Caki2 (cell line): ENCODE measurements at regions not wholly inside any gene's neighbourhood (a gene's known extent, or its start where the extent isn't known, plus 50 kb on each side); places are given as distances from the start of the nearest gene placed in this dataset.
"Not testable (repeated sequence)": the region's sequence is repeated elsewhere in the genome, so short reads cannot be mapped to it uniquely, and the experiment has no call there.

ENCODE experiments used
- DNase-seq: peaks from one replicate; pipeline ENCODE4 v3.0.0-alpha.2; 2015; ENCODE audit warnings: low read depth
- in situ Hi-C: cut with HindIII; loops from 2 replicates; pipeline ENCODE4 v1.10.0; 2016; ENCODE audit warnings: low sequenced_read_pairs, low pct_unique_long_range_greater_than_20kb, mixed read lengths

DNA sequence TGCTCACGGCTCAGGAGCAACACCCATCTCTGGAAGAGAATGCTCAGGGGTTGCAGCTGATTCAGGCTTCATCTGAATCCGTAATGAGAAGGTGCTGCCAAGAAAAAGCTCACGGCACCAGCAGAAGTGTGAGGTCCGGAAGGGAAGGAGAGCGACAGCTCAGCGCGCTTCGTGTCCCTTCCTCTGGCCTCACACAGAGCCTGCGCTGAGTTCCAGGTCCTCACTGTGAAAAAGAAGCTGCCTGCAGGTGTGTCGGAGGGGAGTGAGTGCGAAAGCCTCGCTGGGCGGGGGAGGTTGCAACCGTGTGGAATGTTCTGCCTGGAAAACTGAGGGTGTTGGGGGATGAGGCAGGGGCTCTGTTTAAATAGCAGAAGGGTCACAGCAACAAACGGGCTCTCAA is 76.2 kb upstream of the TWIST2 start:
- DNase-seq: no peak
- in situ Hi-C loops: no loop called here

- in situ Hi-C loops: no loop called here
- no peak for DNase-seq
These were observed 75.1 kb upstream of the TWIST2 start for GRCh38 chr2:238772635-238773297.

GRCh38 chr2:238773472-238773871 is 74.4 kb upstream of the TWIST2 start:
- no peak for DNase-seq
- in situ Hi-C loops: no loop called here

GRCh38 chr2:238774071-238774470 is 73.8 kb upstream of the TWIST2 start:
- in situ Hi-C loops: no loop called here

DNA sequence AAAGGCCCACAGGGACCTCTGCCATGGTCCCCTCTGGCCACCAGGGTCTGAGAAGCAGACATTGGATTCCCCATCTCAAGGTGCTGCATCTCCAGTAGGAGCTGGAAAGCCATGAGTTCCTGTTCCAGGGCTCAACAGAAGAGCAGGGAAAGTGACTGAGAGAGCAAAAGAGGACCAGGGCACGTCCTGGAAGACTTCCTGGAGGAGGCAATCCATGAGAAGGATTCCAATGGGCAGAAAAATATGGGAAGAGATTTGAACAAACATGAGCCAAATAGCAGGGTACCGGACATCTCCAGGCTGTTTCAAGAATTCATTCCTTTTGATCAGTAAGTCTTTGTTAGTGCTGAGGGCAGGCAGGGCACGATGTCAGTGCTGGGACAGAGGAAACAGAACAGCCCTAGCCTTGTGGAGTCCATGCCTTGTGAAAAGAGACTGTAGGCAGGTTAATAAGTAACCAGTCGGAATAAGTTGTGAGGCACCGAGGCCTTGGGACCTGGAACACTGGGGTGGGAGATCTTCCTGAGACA is 72.8 kb upstream of the TWIST2 start:
- in situ Hi-C loops: no loop called here
- no peak for DNase-seq

More at GRCh38 chr2:238774071-238774470, 73.8 kb upstream of the TWIST2 start:
- DNase-seq: no peak

- no peak for DNase-seq
- in situ Hi-C loops: no loop called here
These were observed 72.3 kb upstream of the TWIST2 start for GRCh38 chr2:238775591-238775990.

DNA sequence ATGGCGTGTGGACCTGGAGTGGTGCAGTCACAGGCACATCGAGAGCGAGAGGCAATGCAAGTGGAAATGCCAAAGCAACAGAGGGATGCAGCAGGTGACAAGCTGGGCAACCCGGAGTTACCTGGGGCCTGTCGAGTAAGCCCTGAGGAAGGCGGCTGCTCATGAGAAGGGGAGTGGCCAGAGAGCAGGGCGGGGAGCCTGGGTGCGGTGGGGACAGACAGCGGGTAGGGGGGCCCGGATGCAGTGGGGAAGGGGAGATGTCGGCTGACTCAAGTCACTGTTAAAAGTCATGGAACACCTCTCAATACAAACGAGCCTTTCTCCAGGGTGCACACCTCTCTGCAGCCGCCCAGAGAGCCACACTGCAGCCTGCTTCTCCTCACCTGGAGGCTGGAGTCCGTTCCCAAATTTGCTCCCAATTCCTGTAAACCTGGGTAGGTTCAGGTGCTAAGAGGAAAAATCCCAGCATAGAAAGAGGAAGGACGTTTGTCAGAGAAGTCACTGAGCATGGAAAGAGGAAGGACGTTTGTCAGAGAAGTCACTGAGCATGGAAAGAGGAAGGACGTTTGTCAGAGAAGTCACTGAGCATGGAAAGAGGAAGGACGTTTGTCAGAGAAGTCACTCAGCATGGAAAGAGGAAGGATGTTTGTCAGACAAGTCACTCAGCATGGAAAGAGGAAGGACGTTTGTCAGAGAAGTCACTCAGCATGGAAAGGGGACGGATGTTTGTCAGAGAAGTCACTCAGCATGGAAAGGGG is 71.7 kb upstream of the TWIST2 start:
- no peak for DNase-seq
- in situ Hi-C loops: no loop called here

- DNase-seq, in situ Hi-C loops: not testable (repeated sequence)
These were observed 71.2 kb upstream of the TWIST2 start for GRCh38 chr2:238776761-238777046.

GRCh38 chr2:238777369-238778067 is 70.4 kb upstream of the TWIST2 start:
- DNase-seq: no peak
- in situ Hi-C loops: no loop called here

GRCh38 chr2:238784671-238785527 is 63.0 kb upstream of the TWIST2 start:
- DNase-seq: peak; percentile 8
- in situ Hi-C loops: no loop called here

DNA sequence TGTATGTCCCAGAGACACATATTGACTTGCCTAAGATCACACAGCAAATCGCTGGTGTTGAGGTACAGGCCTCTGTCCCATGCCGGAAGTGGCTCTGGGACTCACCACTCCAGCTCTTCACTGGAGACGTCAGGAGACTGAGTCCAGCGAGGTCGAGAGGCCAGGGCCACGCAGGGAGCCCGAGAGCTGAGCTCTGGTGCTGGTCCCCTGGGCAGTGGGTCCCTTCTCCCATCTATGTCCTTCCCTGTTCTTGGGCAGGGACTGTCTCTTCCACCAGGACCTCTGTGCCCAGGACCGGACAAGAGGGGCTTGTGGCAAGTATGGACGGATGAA is 62.4 kb upstream of the TWIST2 start:
- no peak for DNase-seq
- in situ Hi-C loops: no loop called here

DNA sequence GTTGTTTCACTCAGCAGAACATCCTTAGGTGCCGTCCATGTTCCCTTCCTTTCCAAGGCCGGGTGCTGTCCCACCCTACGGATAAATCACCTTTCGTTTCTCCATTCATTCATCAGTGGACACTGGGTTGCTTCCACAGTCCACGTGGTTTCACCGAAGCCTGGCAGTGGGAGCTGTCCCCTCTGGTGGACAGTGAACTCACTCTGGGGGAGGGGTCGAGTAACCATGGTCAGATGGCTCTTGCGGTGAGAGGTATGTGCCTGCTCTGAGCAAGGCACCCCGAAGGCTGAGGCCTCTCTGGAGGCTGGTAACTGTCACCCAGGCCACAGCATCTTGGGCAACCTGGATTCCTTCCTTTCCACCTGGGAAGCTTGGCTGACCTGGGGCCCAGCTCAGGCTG is 61.5 kb upstream of the TWIST2 start:
- no peak for DNase-seq
- in situ Hi-C loops: no loop called here

- DNase-seq: no peak
- in situ Hi-C loops: no loop called here
These were observed 60.9 kb upstream of the TWIST2 start for GRCh38 chr2:238786792-238787490.

GRCh38 chr2:238787501-238787900 is 60.4 kb upstream of the TWIST2 start:
- no peak for DNase-seq
- in situ Hi-C loops: no loop called here

DNA sequence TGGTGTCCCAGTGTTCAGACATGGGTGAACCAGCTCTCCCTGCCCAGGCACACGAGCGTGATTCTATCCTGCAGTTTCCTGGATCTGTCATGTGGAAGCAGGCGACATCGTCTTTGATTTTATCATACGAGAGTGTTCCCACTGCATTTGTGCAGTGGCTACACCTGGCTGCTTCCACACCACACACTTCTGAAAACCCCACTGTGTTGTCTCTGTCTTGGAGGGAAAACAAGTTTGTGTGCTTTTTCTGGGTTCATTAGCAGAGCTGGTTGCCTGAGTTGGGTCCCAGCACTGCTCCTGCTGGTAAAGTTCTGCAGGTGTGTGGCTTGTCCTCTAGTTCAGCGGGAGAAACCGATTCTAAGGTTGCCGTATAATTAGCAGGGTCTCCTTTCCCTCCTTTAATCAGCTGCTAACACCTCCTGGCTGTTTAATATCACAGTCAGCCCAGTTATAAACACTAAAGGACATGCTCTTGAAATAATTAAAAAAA is 58.5 kb upstream of the TWIST2 start:
- no peak for DNase-seq
- in situ Hi-C loops: no loop called here

DNA sequence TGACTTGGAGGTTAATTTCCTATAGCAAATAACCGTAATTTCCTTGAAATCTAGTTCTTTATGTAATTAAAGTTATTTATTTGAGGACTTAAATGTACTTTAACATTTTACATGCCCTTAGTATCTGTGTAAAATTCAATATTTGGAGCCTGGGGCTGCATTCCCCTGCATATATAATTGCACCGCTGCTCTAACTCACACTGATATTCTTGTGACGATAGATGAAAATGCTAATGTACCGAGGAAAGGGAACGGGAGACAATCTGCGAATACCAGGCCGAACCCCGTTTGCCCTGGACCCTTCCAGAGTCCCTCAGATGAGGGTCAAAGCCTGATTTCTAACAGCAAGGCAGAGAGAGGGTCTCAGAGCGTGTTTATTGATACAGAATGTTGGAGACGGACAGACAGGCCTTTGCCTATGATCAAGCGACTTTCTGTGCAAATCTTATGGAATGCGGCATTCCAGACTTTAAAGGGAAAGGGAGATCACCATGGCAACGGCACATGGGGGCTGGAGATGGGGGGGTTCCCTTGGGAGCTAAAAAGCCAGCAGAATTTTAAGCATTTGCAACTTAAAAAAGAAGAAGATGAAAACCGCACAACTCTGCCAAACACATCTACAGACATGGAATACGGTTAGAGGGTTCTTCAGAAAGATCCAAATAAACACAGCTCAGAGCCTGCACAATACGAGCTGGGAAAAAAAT is 57.6 kb upstream of the TWIST2 start:
- DNase-seq: no peak
- in situ Hi-C loops: no loop called here

GRCh38 chr2:238790833-238791230 is 57.1 kb upstream of the TWIST2 start:
- no peak for DNase-seq
- in situ Hi-C loops: no loop called here
